DND-41 (cell line): ENCODE measurements at regions not wholly inside any gene's neighbourhood (a gene's known extent, or its start where the extent isn't known, plus 50 kb on each side); places are given as distances from the start of the nearest gene placed in this dataset.

Source experiments
- ATAC-seq: fragments of 200-7000 bp; cut with Tn5 transposase; 3 replicates; pipeline ENCODE4 v1.9.1; 2021; ENCODE audit warnings: low read depth; ENCODE audit not compliant: insufficient read depth
- DNase-seq: peaks from one replicate; pipeline ENCODE4 v3.0.0-alpha.2; 2020
- H2AFZ ChIP-seq: 2 replicates; pipeline ENCODE4 v1.6.0; 2012; ENCODE audit warnings: low read depth, low read length
- H3K27ac ChIP-seq: 2 replicates; pipeline ENCODE4 v1.5.1; 2012; ENCODE audit warnings: low read length, inconsistent platforms
- H3K27me3 ChIP-seq: fragments of 200-600 bp; sonication (generic); 2 replicates; pipeline ENCODE4 v1.6.0; 2012; ENCODE audit warnings: low read length, mild to moderate bottlenecking, inconsistent platforms; ENCODE audit not compliant: insufficient read depth, poor library complexity
- H3K36me3 ChIP-seq: 2 replicates; pipeline ENCODE4 v1.5.1; 2012; ENCODE audit warnings: low read length, inconsistent platforms; ENCODE audit not compliant: insufficient read depth
- H3K4me1 ChIP-seq: 2 replicates; pipeline ENCODE4 v1.5.1; 2012; ENCODE audit warnings: mild to moderate bottlenecking, low read length; ENCODE audit not compliant: insufficient read depth
- H3K4me2 ChIP-seq: 2 replicates; pipeline ENCODE4 v1.6.0; 2012; ENCODE audit warnings: mild to moderate bottlenecking, moderate library complexity, low read length, inconsistent platforms; ENCODE audit not compliant: insufficient read depth
- H3K4me3 ChIP-seq, 2 experiments: fragments of 200-600 bp in 1 of 2; shearing (Covaris generic) in 1 of 2; 2 replicates each; pipeline ENCODE4 v1.5.1; 2012 to 2016; ENCODE audit warnings: inconsistent platforms in 2 of 2, low read length in 2 of 2, mild to moderate bottlenecking in 2 of 2, low read depth in 1 of 2, moderate library complexity in 1 of 2
- H3K79me2 ChIP-seq: 2 replicates; pipeline ENCODE4 v1.6.0; 2012; ENCODE audit warnings: low read length, inconsistent platforms; ENCODE audit not compliant: insufficient read depth
- H3K9ac ChIP-seq: 2 replicates; pipeline ENCODE4 v1.6.0; 2012; ENCODE audit warnings: low read depth, mild to moderate bottlenecking, inconsistent platforms, low read length, moderate library complexity
- H3K9me3 ChIP-seq: 2 replicates; pipeline ENCODE4 v1.5.1; 2012; ENCODE audit warnings: low read length, moderate library complexity, mild to moderate bottlenecking, inconsistent platforms; ENCODE audit not compliant: insufficient read depth, severe bottlenecking
- H4K20me1 ChIP-seq: 2 replicates; pipeline ENCODE4 v1.6.0; 2012; ENCODE audit warnings: low read length; ENCODE audit not compliant: insufficient read depth
- EZH2 ChIP-seq: IDR thresholded peaks from 3 replicates; pipeline ENCODE4 v1.6.1; 2012; ENCODE audit warnings: borderline replicate concordance, low read depth, mild to moderate bottlenecking, moderate library complexity, low read length, inconsistent platforms; ENCODE audit not compliant: severe bottlenecking
- TF ChIP-seq, protein P1 (sequence below): IDR thresholded peaks from 2 replicates; pipeline ENCODE4 v1.5.1; 2012; ENCODE audit warnings: borderline replicate concordance, low read length, moderate library complexity, mild to moderate bottlenecking; ENCODE audit not compliant: poor library complexity, severe bottlenecking; ENCODE audit errors: extremely low read depth

DNA sequence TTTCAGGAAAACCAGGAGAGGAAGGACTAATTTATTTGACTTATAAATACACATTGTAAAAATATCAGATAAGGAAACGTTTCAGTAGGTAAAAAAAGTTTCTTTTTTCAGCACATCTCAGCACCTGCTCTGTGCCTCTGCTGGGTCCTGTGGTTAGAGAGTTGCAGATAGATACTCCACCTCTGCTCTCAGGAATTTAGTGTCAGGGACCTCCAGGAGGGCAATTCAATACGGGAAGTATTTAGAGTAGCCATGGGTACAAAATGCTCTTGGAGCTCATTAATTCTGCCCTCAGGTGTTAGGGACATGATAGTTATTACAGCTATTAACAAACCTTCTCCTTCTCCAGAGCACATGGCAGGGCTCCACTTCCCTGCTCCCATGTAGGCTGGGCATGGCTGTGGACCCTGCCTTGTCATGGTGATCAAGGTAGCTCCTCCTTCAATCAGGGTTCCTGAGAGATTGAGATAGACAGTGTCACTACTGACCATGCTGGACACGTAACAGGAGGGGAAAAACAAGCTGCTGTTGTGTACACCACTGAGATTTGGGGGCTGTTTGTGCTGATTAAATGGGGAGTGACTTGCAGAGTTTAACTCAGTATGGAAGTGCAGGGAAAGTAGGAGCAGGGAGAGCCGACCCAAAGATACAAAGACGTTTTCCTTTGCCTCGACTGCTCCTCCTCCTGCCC is 185.6 kb upstream of the COPS8 start:
- no peaks in the 10 kb centered on the region for H4K20me1 ChIP-seq
- no peaks in the 10 kb centered on the region for H3K36me3 ChIP-seq
- no peak overlapping the region for H3K9ac ChIP-seq
- ATAC-seq (no peak), DNase-seq (no peak)
- H3K27ac ChIP-seq: no peak overlapping the region
- no peaks in the 10 kb centered on the region for H3K9me3 ChIP-seq
- H3K4me1 ChIP-seq: no peaks in the 10 kb centered on the region
- no peak for TF ChIP-seq EZH2
- TF ChIP-seq, protein P1, sequence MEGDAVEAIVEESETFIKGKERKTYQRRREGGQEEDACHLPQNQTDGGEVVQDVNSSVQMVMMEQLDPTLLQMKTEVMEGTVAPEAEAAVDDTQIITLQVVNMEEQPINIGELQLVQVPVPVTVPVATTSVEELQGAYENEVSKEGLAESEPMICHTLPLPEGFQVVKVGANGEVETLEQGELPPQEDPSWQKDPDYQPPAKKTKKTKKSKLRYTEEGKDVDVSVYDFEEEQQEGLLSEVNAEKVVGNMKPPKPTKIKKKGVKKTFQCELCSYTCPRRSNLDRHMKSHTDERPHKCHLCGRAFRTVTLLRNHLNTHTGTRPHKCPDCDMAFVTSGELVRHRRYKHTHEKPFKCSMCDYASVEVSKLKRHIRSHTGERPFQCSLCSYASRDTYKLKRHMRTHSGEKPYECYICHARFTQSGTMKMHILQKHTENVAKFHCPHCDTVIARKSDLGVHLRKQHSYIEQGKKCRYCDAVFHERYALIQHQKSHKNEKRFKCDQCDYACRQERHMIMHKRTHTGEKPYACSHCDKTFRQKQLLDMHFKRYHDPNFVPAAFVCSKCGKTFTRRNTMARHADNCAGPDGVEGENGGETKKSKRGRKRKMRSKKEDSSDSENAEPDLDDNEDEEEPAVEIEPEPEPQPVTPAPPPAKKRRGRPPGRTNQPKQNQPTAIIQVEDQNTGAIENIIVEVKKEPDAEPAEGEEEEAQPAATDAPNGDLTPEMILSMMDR: no peak
- no peaks in the 10 kb centered on the region for H3K79me2 ChIP-seq
- H3K4me3 ChIP-seq: no peak overlapping the region
- H2AFZ ChIP-seq: no peak overlapping the region
- H3K27me3 ChIP-seq: peaks cover 28% of the 10 kb centered on the region
- H3K4me2 ChIP-seq: no peak overlapping the region

DNA sequence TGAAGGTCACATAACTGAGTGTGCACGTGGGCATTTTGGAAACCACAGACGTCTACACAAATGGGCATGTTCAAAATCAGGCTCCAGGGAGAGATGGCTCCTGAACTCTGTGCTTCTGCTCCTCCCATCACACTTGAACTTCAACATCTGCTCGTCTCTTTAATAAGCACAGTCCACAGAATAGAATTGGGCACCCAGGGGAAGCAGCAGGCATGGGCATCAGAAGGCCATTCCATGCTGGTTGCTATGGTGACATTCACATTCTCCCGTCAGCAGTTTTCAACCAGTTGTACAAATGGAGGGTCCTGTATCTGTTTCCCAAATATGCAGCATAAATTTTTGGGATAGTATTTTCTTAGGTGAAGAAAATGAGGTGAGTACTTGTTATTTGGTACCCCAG is 183.7 kb upstream of the COPS8 start:
- Histone ChIP-seq H2AFZ (no peak overlapping the region), H3K27ac (no peak overlapping the region), H3K27me3 (peaks cover 23% of the 10 kb centered on the region), H3K79me2 (no peaks in the 10 kb centered on the region), H3K4me1 (no peaks in the 10 kb centered on the region), H3K4me2 (no peak overlapping the region), H3K9ac (no peak overlapping the region), H4K20me1 (no peaks in the 10 kb centered on the region), H3K36me3 (no peaks in the 10 kb centered on the region), H3K9me3 (no peaks in the 10 kb centered on the region), H3K4me3 (no peak overlapping the region)
- DNase-seq (no peak), ATAC-seq (no peak)
- TF ChIP-seq, protein P1: no peak
- TF ChIP-seq EZH2: no peak

DNA sequence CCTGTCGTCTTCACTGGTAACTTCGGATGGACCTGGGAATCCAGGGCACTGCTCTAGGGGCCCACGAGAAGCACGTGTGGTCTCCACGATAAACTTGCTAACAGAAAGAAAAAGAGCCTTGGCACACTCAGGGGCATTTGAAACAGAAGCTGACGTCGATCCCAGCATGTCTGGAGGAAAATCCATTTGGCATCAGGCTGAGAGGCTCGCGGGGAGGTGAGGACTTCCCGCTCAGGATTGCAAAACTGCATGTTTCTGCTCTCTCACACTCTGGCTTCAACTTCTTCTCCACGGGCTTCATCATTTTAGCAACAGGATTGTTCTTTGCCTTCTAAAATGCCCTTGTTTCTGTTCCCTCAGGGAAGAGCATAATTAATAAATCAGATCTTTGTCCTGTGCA is 181.7 kb upstream of the COPS8 start:
- no peaks in the 10 kb centered on the region for H4K20me1 ChIP-seq
- no peaks in the 10 kb centered on the region for H3K4me1 ChIP-seq
- H3K4me3 ChIP-seq: no peak overlapping the region
- H3K9me3 ChIP-seq: no peaks in the 10 kb centered on the region
- no peaks in the 10 kb centered on the region for H3K79me2 ChIP-seq
- peaks cover 23% of the 10 kb centered on the region for H3K27me3 ChIP-seq
- ATAC-seq (no peak), DNase-seq (no peak)
- H2AFZ ChIP-seq: no peak overlapping the region
- H3K4me2 ChIP-seq: no peak overlapping the region
- no peak overlapping the region for H3K27ac ChIP-seq
- H3K36me3 ChIP-seq: no peaks in the 10 kb centered on the region
- H3K9ac ChIP-seq: no peak overlapping the region
- TF ChIP-seq, protein P1: no peak
- no peak for TF ChIP-seq EZH2
